DMS114 treated with DMSO at 0.1 percent for 48 hours (cell line): ENCODE measurements at regions not wholly inside any gene's neighbourhood (a gene's known extent, or its start where the extent isn't known, plus 50 kb on each side); places are given as distances from the start of the nearest gene placed in this dataset.

Source experiments
- DNase-seq: peaks from one replicate; lab custom pipeline; 2025; ENCODE audit not compliant: unreplicated experiment; lab: John Stamatoyannopoulos, UW

DNA sequence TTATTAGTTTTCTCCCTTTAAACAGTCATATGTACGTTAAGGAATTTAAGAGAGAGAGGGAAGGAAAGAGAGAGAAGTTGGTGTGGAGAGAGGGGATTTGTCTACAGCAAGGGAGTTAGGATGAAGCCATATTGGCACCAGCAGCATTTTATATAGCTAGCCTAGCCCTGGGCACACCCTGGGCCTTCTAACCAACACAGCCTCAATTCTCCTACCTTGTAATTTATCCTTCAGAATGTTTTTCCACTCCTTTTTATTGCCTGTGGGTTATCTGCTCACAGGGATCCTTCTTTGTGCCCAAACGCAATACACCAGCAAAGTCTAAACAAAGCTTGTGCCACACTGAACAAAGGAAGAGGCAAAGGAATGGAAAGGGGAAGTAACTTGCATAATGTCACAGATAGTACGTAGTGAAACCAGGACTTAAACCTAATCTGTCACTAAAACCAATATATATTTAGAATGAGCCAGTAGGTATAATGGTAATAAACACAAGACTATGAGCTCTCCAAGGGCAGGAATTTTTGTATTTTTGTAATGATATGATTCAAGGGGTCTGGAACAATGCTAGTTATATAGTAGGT, 613.8 kb upstream of the TENM4 start:
- DNase-seq, result no peak

DNA sequence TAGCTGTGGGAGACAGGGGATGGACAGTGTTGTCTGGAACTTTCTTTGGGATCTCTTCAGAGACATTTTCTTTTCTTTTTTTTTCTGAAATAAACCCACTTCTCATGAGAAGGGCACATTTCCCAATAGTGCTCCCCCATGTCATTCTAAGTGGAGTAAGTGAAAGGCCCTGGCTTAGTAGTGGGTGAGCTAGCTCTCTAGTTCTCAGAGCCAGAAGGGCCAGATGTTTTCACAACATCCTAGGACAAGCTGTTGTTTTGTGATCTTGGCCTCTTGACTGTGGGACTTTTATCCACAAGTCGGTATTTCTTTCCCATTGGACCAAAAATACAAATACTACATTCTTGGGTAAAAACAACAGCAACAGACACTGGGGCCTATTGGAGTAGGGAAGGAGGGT, 607.7 kb upstream of the TENM4 start:
- DNase-seq, result no peak

DNA sequence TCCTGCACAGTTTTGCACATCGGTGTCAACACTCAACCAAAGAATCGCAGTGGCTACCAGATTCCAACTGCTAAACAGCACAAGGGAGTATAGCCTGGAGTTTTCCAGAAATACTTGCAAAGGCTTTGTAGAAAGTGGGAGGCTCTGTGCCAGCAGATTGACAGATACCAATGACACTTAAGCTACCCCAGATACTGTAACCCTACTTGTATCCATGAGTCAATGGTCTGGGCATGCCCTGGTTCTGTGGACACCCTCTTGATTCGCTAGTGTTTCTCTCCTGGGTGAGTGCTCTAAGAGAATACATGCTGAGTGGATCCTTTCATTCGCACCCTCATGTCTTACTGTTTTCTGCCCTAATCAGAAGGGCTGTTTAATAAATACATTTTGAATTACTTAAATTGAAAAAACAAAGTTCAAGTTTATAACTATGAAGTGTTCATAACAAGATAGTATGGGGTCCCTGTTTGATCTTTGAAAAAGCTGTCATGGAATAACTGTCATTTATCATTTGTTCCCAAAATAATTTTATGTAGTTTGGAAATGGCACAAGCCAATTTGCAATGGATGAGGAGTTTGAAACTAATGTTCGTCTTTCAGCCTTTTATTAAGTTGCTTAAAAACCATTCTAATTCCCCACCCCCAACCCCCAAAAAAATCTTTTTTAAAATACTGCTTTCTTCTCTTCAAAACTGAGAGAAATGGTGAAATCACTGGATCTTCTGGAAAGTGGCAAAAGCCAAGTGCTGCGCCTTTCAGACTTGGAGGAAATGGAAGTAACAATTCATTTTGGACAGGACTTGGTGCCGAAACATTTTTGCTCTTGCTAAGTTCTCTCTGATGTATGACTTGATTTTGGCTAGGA, 600.5 kb upstream of the TENM4 start:
- DNase-seq, result no peak

DNA sequence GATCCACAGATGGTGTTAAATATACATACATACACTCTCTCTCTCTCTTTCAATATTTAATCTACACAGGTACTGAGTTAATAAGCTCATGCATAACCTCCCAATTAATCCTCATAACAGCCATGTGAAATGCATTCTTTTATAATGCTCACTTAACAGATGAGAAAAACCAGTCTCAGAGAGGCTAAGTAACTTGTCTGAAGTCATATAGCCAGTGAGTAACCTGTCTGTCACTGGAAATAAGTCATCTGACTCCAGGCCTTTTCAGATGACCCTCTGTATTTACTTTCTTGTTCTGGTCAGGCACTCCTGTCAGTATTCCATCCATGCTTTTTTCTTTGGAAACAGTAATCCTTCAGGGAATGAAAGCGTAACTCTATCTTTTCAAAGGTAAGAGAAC, 594.0 kb upstream of the TENM4 start:
- DNase-seq, result no peak

DNA sequence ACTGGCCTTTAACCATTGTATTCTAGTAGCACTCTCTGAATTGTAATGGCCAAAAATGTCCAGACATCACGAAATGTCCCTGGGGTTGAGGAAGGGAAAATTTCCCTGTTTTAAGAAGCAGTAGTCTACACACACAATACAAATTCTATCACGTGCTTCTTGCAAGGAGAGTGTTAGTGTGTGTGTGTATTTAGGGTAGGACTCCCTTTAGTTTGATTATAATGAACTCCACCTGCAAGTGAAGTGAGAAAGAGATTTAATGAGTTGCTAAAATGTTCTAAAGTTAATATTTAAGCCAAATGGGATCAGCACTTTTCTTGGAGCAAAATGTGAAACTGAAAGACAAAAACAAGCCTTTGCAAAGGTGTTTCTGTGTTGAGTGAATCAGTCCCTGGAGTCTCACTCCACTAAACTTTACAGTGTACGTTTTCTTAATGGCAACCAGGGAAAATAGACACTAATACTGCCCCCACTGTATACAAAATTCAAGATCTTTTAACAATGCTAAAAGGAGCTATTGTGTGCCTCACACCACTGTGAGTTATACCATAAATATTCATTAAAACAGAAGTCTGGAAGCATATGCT, 590.3 kb upstream of the TENM4 start:
- DNase-seq, result no peak

DNA sequence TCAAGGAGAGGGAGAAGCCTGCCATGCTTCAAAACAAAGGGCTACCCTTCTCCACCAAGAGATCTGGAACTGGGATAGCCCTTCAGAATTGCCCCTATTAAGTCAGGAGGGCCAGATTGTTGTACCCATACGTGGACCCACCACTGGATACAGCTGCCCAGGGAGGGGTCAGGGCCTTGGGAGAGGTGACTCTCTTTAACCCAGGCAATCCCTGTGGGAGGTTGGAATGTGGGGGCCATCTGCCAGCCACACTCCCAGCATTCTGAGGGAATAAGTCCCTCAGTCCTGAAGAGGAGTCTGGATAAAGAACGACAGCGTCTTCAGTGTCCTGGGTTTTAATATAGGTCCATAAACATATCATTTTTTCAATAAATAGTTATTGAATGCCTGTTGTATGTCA, 588.2 kb upstream of the TENM4 start:
- no peak for DNase-seq

DNA sequence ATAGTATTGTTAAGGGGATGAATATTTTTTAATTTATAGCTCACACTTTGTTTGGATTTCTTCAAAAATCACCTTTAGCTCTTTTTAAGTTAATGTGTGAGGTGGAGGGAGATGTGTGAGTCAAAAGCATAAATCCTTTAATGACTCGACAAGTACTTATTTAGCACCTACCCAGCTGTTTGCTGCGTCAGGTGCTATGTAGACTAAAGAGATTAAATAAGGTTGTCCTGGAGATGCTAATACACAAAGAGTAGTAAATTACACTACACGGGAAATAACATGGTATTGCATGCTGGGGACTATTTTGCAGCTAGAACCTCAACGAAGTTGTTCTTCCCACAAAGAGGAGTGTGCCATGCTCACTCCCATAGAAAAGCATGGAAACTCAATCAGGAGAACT, 583.3 kb upstream of the TENM4 start:
- DNase-seq, result no peak

DNA sequence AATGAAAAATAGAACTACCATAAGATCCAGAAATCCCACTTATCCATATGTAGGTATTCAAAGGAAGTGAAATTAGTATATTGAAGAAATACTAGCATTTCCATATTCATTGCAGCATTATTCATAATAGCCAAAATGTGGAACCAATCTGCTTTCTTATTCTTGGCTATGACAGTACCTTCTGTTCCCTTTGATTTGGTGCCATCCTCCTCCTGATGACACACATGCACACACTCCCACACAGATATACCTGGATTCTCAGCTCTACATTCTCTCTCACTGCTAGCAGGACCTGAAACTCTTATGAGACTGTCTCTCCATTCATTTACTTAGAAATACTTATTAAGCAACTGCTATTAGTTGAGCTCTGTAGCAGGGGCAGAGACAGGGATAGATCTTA, 582.6 kb upstream of the TENM4 start:
- no peak for DNase-seq

DNA sequence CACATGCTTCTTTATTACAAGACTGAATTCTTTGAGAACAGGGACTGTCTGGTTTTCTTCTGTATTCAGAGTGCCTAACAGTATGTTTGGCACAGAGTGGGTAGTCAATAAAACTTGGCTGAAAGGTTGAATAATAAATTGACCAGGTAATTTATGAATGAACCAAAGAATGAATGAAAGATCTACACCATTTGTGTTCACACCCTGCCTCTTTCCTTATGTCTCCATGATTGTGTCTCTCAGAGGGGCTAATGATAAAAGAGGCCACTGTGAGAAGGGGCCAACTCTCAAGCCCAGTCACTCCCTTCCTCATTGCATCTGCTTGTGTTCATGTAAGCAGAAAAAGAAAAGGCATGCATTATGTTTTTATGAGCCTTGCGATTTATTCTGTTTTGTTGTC, 569.7 kb upstream of the TENM4 start:
- DNase-seq, result no peak

DNA sequence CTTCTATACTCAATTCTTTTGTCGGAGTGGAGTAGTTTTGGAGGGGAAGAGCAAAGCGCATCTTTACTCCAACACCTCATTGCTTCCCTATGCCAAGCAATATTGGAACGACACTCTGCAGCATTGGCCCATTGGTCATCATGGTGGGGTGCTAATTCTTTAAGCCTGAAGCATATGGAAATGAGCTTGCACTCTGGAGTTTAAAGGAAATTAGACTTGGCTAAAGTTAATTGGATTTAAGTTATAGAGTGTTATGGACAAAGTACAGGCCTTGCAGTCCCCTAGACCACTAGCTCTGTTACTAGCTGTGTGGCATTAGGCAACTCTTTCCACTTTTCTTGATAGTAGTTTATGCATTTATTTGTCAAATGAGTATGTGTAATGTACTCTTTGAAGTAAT, 568.3 kb upstream of the TENM4 start:
- no peak for DNase-seq

DNA sequence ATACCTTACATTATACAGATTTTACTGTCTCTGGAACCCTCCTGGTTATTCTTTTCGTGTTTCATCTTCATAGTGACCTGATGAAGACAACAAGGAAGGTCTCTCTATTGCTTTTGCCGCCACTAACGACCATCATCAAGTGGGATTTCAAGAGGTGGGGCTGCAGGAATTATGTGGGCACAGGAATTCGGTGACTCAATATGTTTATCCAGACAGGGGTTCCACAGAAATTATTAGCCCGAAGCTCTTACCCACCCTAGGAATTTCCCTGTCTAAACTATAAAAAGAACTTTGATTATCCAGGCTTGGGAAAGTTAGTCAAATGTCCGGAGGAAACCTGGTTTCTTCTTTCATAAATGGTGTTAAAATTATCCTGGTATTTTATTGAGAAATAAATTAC, 566.8 kb upstream of the TENM4 start:
- DNase-seq, result no peak

DNA sequence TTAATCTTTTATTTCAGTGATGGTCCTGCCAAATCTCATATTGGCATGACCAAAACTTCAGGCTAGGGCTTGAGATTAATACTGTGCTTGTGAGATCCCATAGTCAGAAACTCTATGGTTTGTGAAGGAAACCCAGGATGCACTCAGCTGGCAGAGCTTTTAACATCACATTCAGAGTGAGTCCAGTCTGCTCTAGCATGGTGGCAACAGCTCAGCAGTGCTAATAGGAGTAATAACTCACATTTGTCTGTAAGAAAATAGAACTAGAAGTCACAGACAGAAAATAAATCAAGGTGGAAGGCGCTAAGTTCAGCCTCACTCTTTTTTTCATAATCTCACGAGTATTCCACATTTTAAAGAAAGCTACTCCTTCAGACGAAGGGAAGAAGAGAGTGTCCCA, 549.3 kb upstream of the TENM4 start:
- no peak for DNase-seq

DNA sequence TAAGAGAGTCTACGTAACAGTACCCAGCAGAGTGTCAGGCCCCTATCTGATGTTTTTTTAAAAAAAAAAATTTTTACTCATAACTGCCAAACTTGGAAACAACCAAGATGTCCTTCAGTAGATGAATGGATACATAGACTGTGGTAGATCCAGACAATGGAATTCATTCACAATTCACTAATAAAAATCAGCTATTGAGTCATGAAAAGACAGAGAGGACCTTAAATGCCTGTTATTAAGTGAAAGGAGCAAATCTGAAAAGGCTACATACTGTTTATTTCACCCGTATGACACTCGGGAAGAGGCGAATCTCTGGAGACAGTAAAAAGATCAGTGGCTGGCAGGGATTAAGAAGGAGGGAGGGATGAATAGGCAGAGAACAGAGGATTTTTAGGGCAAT, 541.4 kb upstream of the TENM4 start:
- DNase-seq, result no peak

DNA sequence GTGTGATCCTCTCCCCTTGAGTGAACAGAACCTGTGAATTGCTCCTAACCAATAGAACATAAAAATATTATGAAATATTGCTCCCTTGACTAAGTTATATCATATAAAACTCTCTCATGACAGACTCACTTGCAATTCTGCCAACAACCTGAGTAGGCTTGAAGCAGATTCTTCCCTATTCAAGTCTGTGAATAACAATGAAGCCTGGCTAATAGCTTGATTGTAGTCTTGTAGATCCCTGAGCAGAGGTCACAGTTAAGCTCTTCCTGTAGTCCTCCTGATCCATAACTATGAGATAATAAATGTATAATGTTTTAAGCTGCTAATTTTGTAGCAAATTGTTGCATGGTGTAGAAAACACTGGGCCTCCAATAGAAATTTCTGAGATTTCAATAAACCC, 540.1 kb upstream of the TENM4 start:
- no peak for DNase-seq

DNA sequence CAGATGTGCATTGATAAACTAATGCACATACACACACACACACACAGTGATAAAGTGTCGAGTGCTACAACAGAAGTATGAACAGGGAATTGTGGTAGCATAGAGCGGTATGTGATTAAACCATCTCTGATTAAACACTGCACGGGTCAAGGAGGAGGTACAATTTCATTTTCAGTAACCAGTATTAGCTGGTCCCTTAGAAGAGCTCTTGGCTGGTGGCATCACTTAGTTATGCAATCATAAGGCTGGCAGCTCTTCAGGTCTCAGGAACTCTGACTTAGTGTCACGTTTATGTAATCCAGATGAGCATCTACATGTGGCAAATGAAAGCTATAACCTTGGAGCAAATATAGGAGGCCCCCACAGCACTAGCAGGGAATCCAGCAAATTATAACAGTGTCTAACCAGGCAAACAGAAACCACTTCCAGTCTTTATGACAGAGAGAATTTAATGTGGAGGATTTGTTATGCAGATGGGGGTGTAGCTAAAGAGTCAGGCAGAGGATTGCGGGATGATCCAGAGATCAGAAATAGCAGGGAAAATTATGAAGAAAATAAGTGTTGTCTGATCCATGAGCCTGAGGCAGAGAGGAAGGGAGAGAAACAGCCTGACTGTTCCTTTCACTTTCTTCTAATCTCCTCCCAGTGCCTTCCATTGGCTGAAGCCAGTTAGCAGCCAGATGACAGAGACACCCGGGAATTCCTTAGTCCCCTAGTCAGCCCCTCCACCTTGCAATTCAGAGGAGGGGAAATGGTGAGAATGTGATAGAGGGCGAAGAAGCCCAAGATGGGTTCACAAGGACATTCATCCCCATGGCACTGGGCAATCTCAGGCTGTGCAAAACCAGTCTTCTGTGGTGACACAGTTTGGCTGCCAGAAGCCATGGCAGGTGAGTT, 533.1 kb upstream of the TENM4 start:
- no peak for DNase-seq

DNA sequence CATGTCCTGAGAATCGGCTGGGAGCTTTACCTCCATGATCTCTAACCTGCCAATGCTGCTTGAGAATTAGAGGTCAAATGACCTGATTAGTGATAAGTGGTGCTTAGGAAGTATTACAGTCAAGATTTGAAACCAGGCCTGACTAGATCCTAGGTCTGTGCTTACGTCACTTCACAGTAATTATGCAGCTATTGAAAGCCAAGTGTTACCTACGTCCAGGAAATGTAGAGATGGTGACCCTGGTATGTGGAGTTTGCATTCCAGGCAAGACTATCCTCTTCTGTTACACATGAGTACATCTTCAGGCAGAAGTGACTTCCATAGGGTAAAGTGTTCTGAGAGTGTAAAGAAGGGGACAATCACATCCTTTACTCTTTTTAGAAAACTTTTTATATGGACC, 530.4 kb upstream of the TENM4 start:
- no peak for DNase-seq

DNA sequence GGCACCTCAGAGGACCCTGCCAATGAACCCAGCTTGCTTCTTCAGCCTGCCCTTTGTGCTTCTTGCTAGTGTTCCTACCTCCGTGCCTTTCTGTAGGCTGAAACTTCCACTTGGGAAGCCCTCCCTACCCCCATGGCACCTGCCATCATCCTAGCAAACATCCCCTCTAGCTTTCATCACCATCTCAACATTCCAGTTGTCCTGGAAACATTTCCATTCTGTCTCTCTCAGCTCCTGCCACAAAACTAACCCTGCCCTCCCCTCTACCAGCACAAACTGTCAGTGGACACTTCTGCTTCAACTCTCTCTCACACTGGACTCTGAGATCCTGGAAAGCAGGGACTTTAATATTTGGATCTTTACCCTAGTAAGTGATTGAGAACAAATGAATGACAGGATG, 525.8 kb upstream of the TENM4 start:
- DNase-seq, result no peak

DNA sequence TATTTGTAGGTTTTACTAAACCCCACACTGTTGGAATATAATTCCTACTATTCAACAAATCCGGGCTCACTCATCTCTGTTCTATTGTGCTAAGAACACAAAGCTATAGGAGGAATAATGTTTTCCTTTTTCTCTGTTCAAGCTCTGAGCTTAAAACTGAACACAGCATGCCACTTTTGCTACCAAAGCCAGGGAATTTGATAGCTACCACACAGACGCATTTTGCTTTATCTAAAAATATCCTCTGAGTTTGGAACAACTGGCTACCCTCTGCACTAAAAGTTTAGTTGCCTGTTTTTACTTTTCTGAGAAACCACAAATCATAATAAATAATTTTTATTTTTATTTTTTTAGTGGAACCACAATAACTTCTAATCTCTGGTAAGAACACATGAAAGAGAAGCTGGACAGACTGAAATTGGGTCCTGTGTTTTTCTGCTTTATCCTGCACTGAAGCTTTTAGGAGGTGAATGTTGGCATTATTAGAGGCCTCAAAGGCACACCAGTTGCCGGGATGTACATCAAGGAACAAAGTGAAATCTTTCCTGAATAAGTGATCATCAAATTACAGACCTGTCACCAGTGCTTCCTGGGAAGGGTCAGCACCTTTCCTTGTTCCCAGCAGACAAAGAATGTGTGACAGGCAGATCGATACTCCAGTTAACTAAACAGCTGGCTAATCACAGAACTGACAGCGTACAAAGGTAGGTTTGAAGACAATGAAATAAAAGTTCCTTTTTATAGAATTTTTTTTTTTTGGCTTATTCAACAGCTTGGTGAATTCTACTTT, 523.2 kb upstream of the TENM4 start:
- no peak for DNase-seq

DNA sequence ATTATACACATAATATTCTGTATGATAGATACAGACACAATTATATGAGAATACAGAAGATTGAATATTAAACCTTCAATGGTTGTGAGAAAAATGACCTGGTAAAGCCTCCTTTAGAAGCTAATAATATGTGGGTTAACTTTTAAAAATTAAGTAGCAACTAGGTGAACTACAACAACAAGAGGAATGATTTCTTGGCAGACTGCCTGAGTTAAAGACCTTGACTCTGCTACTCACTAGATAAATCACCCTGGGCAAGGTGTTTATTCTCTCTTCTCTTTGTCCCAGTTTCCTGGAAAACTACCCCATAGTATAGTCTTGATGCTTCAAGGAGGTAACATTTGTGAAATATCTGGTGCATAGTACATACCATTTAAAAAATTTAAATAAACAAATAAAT, 519.6 kb upstream of the TENM4 start:
- no peak for DNase-seq

DNA sequence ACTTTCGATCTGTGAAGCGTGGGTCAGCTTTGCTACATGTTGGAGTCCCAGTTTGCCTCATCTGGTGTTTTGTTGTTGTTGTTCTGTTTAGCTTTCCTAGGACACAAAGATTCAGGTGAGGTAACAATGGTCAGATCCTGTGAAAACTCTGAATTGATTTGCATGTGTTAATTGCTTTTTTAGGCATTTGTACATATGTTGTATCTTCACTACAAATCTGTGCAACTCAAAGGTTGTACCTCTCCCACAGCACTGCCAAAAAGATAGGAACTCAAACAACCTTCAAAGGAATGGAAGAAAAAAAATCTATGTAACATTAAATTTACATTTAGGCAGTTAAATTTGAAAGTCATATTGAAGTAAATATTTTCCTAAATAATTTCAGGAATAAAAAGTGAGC, 518.5 kb upstream of the TENM4 start:
- no peak for DNase-seq

DNA sequence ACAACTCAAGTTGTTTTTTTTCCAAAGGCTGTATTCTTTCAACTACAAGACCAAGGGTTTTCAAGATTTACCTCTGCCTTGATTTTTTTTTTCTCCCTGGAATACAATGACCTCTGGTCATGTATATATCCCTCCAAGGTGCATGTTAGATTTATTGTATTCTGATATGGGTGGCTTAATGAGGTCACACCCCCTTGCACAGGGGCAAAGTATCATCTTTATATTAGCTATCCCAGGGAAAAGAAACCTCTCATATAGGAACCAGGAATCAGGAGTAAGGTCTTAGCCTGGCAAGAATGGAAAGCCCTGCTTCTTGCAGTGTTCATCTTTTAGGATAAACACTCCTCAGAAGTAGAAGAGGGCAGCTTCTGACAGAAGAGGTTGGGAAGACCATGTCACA, 516.9 kb upstream of the TENM4 start:
- DNase-seq, result no peak
